Body of pancreas (tissue), 4 donors: ENCODE measurements at regions not wholly inside any gene's neighbourhood (a gene's known extent, or its start where the extent isn't known, plus 50 kb on each side); places are given as distances from the start of the nearest gene placed in this dataset.

Source experiments
- POLR2A ChIP-seq, 3 donors: fragments of 450-650 bp; IDR thresholded peaks; one replicate each; pipeline ENCODE4 v1.6.1; 2016; ENCODE audit warnings: antibody characterized with exemption in 3 of 3, mild to moderate bottlenecking in 2 of 3
- TF ChIP-seq, protein P1 (sequence below), 7 experiments: fragments of 450-650 bp in 4 of 7; fragments of 200-600 bp in 3 of 7; sonication (generic) in 3 of 7; IDR thresholded peaks; one replicate each; pipeline ENCODE4 v1.5.1; 2016 to 2019; ENCODE audit warnings: antibody characterized with exemption in 7 of 7

DNA sequence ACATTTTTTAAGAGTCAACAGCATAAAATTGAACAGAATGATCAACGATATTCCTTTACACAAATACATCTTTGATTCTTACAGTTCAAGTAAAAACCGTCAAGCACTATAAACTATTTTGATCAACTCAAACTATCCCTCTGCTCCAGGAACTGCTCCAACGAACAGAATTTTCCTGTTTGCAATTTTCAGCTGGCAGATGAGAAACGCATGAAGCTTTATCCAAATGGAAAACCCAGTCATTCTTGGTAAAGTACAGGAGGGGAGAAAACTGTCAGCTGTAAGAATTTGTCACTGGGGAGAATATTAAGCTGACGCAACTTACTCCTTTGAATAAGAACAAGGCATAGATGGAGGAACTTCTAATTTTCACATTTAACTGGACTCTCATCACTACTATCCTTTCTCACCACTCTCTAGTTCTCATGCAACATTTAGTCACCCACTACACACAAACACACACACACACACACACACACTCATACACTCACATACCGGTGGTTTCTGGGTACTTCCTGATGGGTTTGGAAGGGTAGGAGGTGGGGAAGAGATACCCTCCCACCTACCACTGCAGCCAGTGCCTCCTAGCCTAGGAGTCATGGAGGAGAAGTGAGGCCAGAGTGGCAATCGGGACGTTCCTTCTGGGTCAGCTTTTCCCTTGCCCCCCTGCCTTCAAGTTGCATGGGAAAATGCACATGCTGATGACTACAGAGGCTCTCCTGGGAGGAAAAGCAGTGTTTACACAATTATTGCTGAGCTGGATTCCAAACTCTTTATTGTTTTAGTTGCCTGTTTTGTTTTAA is 54.0 kb upstream of the SPATS2L start:
- TF ChIP-seq, protein P1, sequence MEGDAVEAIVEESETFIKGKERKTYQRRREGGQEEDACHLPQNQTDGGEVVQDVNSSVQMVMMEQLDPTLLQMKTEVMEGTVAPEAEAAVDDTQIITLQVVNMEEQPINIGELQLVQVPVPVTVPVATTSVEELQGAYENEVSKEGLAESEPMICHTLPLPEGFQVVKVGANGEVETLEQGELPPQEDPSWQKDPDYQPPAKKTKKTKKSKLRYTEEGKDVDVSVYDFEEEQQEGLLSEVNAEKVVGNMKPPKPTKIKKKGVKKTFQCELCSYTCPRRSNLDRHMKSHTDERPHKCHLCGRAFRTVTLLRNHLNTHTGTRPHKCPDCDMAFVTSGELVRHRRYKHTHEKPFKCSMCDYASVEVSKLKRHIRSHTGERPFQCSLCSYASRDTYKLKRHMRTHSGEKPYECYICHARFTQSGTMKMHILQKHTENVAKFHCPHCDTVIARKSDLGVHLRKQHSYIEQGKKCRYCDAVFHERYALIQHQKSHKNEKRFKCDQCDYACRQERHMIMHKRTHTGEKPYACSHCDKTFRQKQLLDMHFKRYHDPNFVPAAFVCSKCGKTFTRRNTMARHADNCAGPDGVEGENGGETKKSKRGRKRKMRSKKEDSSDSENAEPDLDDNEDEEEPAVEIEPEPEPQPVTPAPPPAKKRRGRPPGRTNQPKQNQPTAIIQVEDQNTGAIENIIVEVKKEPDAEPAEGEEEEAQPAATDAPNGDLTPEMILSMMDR (IDR thresholded peaks at IDR 0.05): no peak
- TF ChIP-seq POLR2A (IDR thresholded peaks at IDR 0.05): peak in 2 of 3 donors; percentile 26 to 62
